ENCODE measurements at regions not wholly inside any gene's neighbourhood (a gene's known extent, or its start where the extent isn't known, plus 50 kb on each side); places are given as distances from the start of the nearest gene placed in this dataset.

DNA sequence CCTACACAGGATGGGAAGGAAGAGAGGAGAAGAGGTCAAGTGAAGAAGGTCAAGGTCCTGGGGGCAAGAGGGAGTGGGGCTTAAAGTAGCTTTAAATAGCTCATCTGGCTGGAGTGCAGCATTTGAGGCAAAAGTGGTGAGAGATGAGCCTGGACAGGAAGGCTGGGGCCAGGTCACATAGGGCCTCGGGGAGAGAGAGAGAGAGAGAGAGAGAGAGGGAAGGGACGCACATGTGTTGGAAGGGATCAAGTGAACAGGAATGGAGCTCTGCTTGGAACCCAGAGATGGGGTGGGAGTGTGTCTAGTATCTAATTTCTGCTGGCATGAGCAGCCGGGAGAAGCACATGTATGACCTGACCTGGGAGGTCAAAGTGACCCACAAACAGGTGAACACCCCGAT, 407.5 kb downstream of the MED13L start:
- no peak for DNase-seq (ENCODE audit: low read depth in 1 of 2, low spot score in 1 of 2)
- ATAC-seq = no peak
- peak overlapping the region; percentile 37; the same call in 1 of the 3 replicates for H3K4me2 ChIP-seq
- H3K4me3 ChIP-seq = no peak overlapping the region
- WGBS (ENCODE audit: missing lambda C conversion rate) = 92% methylated on average over 4 of the region's 4 CpGs
- FAIRE-seq = no peak
- TF ChIP-seq MAFK (IDR thresholded peaks at IDR 0.05; ENCODE audit: partially characterized antibody) (no peak), ESRRA (IDR thresholded peaks at IDR 0.05; ENCODE audit: borderline replicate concordance, low read length) (no peak), ZNF302 (CRISPR knock-in tag; IDR thresholded peaks at IDR 0.05) (no peak), MAZ (IDR thresholded peaks at IDR 0.05; ENCODE audit: borderline replicate concordance, low read depth, low read length) (no peak), POLR2AphosphoS2 (conservative IDR thresholded peaks at IDR 0.05; ENCODE audit: low read length) (no peak), FOSL2 (IDR thresholded peaks at IDR 0.05) (no peak), FOSL2 (CRISPR knock-in tag; IDR thresholded peaks at IDR 0.05) (no peak), CTCF (IDR thresholded peaks at IDR 0.05) (no peak), EP300 (IDR thresholded peaks at IDR 0.05) (no peak), MYC (IDR thresholded peaks at IDR 0.05; ENCODE audit: borderline replicate concordance, low read length) (no peak), FOSB (CRISPR knock-in tag; IDR thresholded peaks at IDR 0.05) (no peak), ZSCAN20 (CRISPR knock-in tag; IDR thresholded peaks at IDR 0.05) (no peak), JUN (IDR thresholded peaks at IDR 0.05) (no peak)
- TF ChIP-seq, protein P1, sequence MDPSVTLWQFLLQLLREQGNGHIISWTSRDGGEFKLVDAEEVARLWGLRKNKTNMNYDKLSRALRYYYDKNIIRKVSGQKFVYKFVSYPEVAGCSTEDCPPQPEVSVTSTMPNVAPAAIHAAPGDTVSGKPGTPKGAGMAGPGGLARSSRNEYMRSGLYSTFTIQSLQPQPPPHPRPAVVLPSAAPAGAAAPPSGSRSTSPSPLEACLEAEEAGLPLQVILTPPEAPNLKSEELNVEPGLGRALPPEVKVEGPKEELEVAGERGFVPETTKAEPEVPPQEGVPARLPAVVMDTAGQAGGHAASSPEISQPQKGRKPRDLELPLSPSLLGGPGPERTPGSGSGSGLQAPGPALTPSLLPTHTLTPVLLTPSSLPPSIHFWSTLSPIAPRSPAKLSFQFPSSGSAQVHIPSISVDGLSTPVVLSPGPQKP (IDR thresholded peaks at IDR 0.05; ENCODE audit: low read depth, low read length) = no peak
- H3K27ac ChIP-seq = peak overlapping the region; percentile 15 to 51; a peak in 1 of 6 replicates
- ChIA-PET POLR2A (no interaction called here), CTCF (interaction anchor here (0.7 to 9.2 kb wide), 16 partner anchors 9 to 1616 kb away, joined by 3 to 67 read pairs (median 3); no protein-coding TSS in a partner anchor)
- peaks cover 36% of the 10 kb centered on the region for H3K4me1 ChIP-seq
- H3K9me3 ChIP-seq = no peaks in the 10 kb centered on the region

DNA sequence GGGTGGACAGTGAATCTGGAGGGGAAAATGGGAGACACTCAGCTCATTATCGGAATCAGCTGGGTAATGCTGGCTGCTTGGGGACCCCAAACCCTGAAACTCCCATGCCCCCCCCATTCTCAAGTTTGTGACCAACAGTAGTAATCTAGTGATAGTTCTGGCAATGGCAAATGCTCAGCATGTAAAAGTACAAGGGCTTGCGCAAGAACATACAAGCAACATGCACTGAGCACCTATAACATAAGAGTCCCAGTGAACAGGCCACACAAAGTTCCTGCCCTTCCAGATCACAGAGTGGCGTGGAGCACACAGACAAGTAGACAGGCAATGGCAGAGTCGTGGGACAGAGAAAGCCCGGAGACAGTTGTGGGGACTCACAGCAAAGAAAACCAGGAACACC, 407.9 kb downstream of the MED13L start:
- TF ChIP-seq SMC3 (IDR thresholded peaks at IDR 0.05) = no peak
- TF ChIP-seq CEBPB (IDR thresholded peaks at IDR 0.05) = peak in 1 of 2 experiments; percentile 49; a peak in 2 of 4 replicates
- CTCF ChIA-PET = interaction anchor here (0.7 to 9.2 kb wide), 11 partner anchors 10 to 1616 kb away, joined by 3 to 67 read pairs (median 3); no protein-coding TSS in a partner anchor
- 61% methylated on average over 5 of the region's 5 CpGs for WGBS (ENCODE audit: missing lambda C conversion rate)
- FAIRE-seq (no peak), DNase-seq (ENCODE audit: low read depth in 1 of 2, low spot score in 1 of 2) (no peak), ATAC-seq (no peak)
- POLR2A ChIA-PET = no interaction called here
- Histone ChIP-seq H3K4me3 (no peak overlapping the region), H3K9me3 (no peaks in the 10 kb centered on the region), H3K4me1 (peaks cover 36% of the 10 kb centered on the region), H3K27ac (peak overlapping the region in 1 of 2 experiments; percentile 51; a peak in 1 of 6 replicates), H3K4me2 (no peak overlapping the region)

GRCh38 chr12:115868624-115869023, 408.9 kb downstream of the MED13L start:
- no peak overlapping the region for H3K4me2 ChIP-seq
- peaks cover 36% of the 10 kb centered on the region for H3K4me1 ChIP-seq
- POLR2A ChIA-PET = no interaction called here
- TF ChIP-seq CHD4 (IDR thresholded peaks at IDR 0.05; ENCODE audit: borderline replicate concordance) = peak; percentile 62; the same call in 1 of the 2 replicates
- TF ChIP-seq, protein P2, sequence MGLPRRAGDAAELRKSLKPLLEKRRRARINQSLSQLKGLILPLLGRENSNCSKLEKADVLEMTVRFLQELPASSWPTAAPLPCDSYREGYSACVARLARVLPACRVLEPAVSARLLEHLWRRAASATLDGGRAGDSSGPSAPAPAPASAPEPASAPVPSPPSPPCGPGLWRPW (IDR thresholded peaks at IDR 0.05) = no peak
- ATAC-seq (no peak), FAIRE-seq (no peak), DNase-seq (ENCODE audit: low read depth in 1 of 2, low spot score in 1 of 2) (no peak)
- CTCF ChIA-PET = interaction anchor here (1.4 to 9.2 kb wide), 4 partner anchors 9 to 26 kb away, joined by 3 to 67 read pairs (median 22); no protein-coding TSS in a partner anchor
- H3K4me3 ChIP-seq = no peak overlapping the region
- 54% methylated on average over 6 of the region's 6 CpGs for WGBS (ENCODE audit: missing lambda C conversion rate)
- no peak overlapping the region; a peak in 1 of 6 replicates for H3K27ac ChIP-seq
- H3K9me3 ChIP-seq = no peaks in the 10 kb centered on the region

Data from A549 (cell line).